H9 (cell line): ENCODE measurements at regions not wholly inside any gene's neighbourhood (a gene's known extent, or its start where the extent isn't known, plus 50 kb on each side); places are given as distances from the start of the nearest gene placed in this dataset.

Source experiments
- DNase-seq: peaks from one replicate; pipeline ENCODE4 v3.0.0-alpha.2; 2017
- H2AFZ ChIP-seq: one replicate; pipeline ENCODE4 v1.6.1; 2013; ENCODE audit warnings: mild to moderate bottlenecking, low read length, control low read depth, moderate library complexity
- H2AK5ac ChIP-seq: 2 replicates; pipeline ENCODE4 v1.6.1; 2013; ENCODE audit warnings: low read length, control low read depth, mixed read lengths; ENCODE audit not compliant: insufficient read length
- H2BK120ac ChIP-seq: one replicate; pipeline ENCODE4 v1.6.1; 2013; ENCODE audit warnings: low read depth, mild to moderate bottlenecking, low read length, control low read depth, inconsistent platforms; ENCODE audit not compliant: poor library complexity, severe bottlenecking
- H2BK12ac ChIP-seq: 2 replicates; pipeline ENCODE4 v1.6.1; 2013; ENCODE audit warnings: low read length, control low read depth, mixed read lengths, low read depth; ENCODE audit not compliant: insufficient read length
- H2BK15ac ChIP-seq: 2 replicates; pipeline ENCODE4 v1.6.1; 2013; ENCODE audit warnings: low read depth, low read length, control low read depth
- H2BK20ac ChIP-seq: one replicate; pipeline ENCODE4 v1.6.1; 2013; ENCODE audit warnings: low read depth, mild to moderate bottlenecking, low read length, control low read depth, inconsistent platforms; ENCODE audit not compliant: poor library complexity, severe bottlenecking
- H2BK5ac ChIP-seq: 2 replicates; pipeline ENCODE4 v1.6.1; 2013; ENCODE audit warnings: low read length, control low read depth, mixed read lengths; ENCODE audit not compliant: insufficient read length
- H3K14ac ChIP-seq: 2 replicates; pipeline ENCODE4 v1.6.1; 2013; ENCODE audit warnings: low read length, control low read depth; ENCODE audit not compliant: insufficient read depth
- H3K18ac ChIP-seq: 2 replicates; pipeline ENCODE4 v1.6.1; 2013; ENCODE audit warnings: low read depth, mild to moderate bottlenecking, mixed read lengths, low read length, control low read depth; ENCODE audit not compliant: insufficient read length
- H3K23ac ChIP-seq: 2 replicates; pipeline ENCODE4 v1.6.1; 2013; ENCODE audit warnings: low read length, control low read depth, mixed read lengths, low read depth; ENCODE audit not compliant: insufficient read length
- H3K23me2 ChIP-seq: 2 replicates; pipeline ENCODE4 v1.6.1; 2013; ENCODE audit warnings: low read depth, mild to moderate bottlenecking, mixed read lengths, low read length, control low read depth; ENCODE audit not compliant: insufficient read length, poor library complexity, severe bottlenecking
- H3K27ac ChIP-seq: 2 replicates; pipeline ENCODE4 v1.5.1; 2013; ENCODE audit warnings: low read length, control low read depth, mixed read lengths, low read depth; ENCODE audit not compliant: insufficient read length
- H3K27me3 ChIP-seq: 2 replicates; pipeline ENCODE4 v1.6.1; 2013; ENCODE audit warnings: low read length, control low read depth, inconsistent platforms; ENCODE audit not compliant: insufficient read depth
- H3K4ac ChIP-seq: 2 replicates; pipeline ENCODE4 v1.6.1; 2013; ENCODE audit warnings: low read depth, mild to moderate bottlenecking, control low read depth, inconsistent platforms, low read length, moderate library complexity
- H3K4me1 ChIP-seq: 2 replicates; pipeline ENCODE4 v1.6.1; 2013; ENCODE audit warnings: low read length, control low read depth, inconsistent platforms; ENCODE audit not compliant: insufficient read depth
- H3K4me2 ChIP-seq: 2 replicates; pipeline ENCODE4 v1.6.1; 2013; ENCODE audit warnings: low read length, control low read depth, mixed read lengths; ENCODE audit not compliant: insufficient read length, insufficient read depth
- H3K56ac ChIP-seq: 2 replicates; pipeline ENCODE4 v1.6.1; 2013; ENCODE audit warnings: low read depth, mild to moderate bottlenecking, mixed read lengths, low read length, control low read depth; ENCODE audit not compliant: insufficient read length
- H3K79me1 ChIP-seq: 2 replicates; pipeline ENCODE4 v1.6.1; 2013; ENCODE audit warnings: low read depth, mild to moderate bottlenecking, moderate library complexity, low read length, control low read depth, inconsistent platforms; ENCODE audit not compliant: insufficient read depth, poor library complexity, severe bottlenecking
- H3K79me2 ChIP-seq: 2 replicates; pipeline ENCODE4 v1.6.1; 2013; ENCODE audit warnings: low read length, control low read depth, inconsistent platforms; ENCODE audit not compliant: insufficient read depth
- H3K9ac ChIP-seq: 2 replicates; pipeline ENCODE4 v1.6.1; 2013; ENCODE audit warnings: low read length, control low read depth, mixed read lengths; ENCODE audit not compliant: insufficient read length; ENCODE audit errors: extremely low read depth
- H3K9me3 ChIP-seq: one replicate; pipeline ENCODE4 v1.6.1; 2013; ENCODE audit warnings: low read depth, low read length, inconsistent platforms; ENCODE audit not compliant: control insufficient read depth
- H3T11ph ChIP-seq: one replicate; pipeline ENCODE4 v1.6.1; 2013; ENCODE audit warnings: mild to moderate bottlenecking, low read length, control low read depth, inconsistent platforms
- H4K20me1 ChIP-seq: one replicate; pipeline ENCODE4 v1.6.1; 2013; ENCODE audit not compliant: control insufficient read depth, insufficient read length, insufficient read depth
- H4K5ac ChIP-seq: 2 replicates; pipeline ENCODE4 v1.6.1; 2013; ENCODE audit warnings: low read depth, mild to moderate bottlenecking, mixed read lengths, low read length, control low read depth; ENCODE audit not compliant: insufficient read length
- H4K8ac ChIP-seq: replicated peaks from 2 replicates; pipeline ENCODE4 v1.6.1; 2013; ENCODE audit warnings: low read length, control low read depth, mixed read lengths, low read depth; ENCODE audit not compliant: insufficient read length
- H4K91ac ChIP-seq: 2 replicates; pipeline ENCODE4 v1.6.1; 2013; ENCODE audit warnings: low read depth, mild to moderate bottlenecking, moderate library complexity, mixed read lengths, low read length, control low read depth; ENCODE audit not compliant: insufficient read length
- H3K27ac Mint-ChIP-seq, 3 experiments: 2 replicates in 2 of 3; 3 replicates in 1 of 3; pipeline ENCODE4 v1.8.0; 2020 to 2021; ENCODE audit warnings: mixed read lengths in 3 of 3, mild to moderate bottlenecking in 1 of 3, moderate library complexity in 1 of 3
- H3K27me3 Mint-ChIP-seq: 2 replicates; pipeline ENCODE4 v1.8.0; 2021; ENCODE audit warnings: low read depth, mild to moderate bottlenecking, moderate library complexity, mixed read lengths
- H3K36me3 Mint-ChIP-seq, 3 experiments: 2 replicates in 2 of 3; 3 replicates in 1 of 3; pipeline ENCODE4 v1.8.0; 2020 to 2021; ENCODE audit warnings: low read depth in 3 of 3, mixed read lengths in 3 of 3; ENCODE audit not compliant: insufficient read depth in 1 of 3
- H3K4me1 Mint-ChIP-seq, 2 experiments: 2 replicates each; pipeline ENCODE4 v1.8.0; 2020; ENCODE audit warnings: mixed read lengths in 2 of 2
- H3K4me3 Mint-ChIP-seq, 2 experiments: 2 replicates in 1 of 2; 3 replicates in 1 of 2; pipeline ENCODE4 v1.8.0; 2020 to 2021; ENCODE audit warnings: mild to moderate bottlenecking in 2 of 2, mixed read lengths in 2 of 2, moderate library complexity in 1 of 2
- H3K9me3 Mint-ChIP-seq, 2 experiments: 2 replicates in 1 of 2; 3 replicates in 1 of 2; pipeline ENCODE4 v1.8.0; 2020; ENCODE audit warnings: mild to moderate bottlenecking in 2 of 2, mixed read lengths in 2 of 2, moderate library complexity in 1 of 2
- WGBS: extraction: QIAGEN DNeasy Blood & Tissue Kit; methylation state at CpG from one replicate; pipeline ENCODE4 v1.1.7; 2013; ENCODE audit warnings: missing lambda C conversion rate, low lambda C conversion rate, mixed read lengths; ENCODE audit not compliant: insufficient read length; ENCODE audit errors: extremely low coverage; 5-methylcytosine and 5-hydroxymethylcytosine counted together
- TF ChIP-seq, protein P1 (sequence below): fragments of 200-600 bp; sonication (generic); conservative IDR thresholded peaks from 3 replicates; pipeline ENCODE4 v1.8.0; 2021; ENCODE audit warnings: antibody characterized with exemption, mild to moderate bottlenecking

DNA sequence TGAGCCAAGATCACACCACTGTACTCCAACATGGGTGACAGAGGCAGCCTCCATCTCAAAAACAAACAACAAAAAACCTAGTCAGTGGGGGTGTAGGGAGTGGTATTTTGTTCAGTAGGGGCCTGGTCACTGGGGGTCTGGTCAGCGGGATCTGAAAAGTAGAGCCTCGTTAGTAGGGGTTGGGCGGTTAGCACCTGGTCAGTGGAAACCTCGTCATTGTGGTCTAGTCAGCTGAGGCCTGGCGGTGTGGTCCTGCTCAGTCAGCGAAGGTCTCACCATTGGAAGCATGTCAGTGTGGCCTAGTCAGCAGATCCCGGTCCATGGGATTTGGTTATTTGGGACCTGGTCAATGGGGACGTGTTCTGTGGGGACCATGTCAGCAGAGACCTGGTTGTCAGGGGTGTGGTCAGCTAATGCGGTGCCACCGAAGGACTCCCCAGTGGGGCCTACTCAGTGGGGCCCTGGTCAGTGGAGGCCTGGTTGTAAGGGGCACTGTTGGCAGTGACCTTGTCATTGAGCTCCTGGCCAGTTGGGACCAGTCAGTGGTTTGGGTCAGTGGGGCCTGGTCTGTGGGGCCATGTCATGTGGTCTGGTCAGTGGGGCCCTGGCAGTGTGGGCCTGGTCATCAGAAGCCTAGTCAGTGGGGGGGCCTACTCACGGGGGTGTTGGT, 63.0 kb upstream of the TPM4 start:
- H3K27me3 ChIP-seq = no peaks in the 10 kb centered on the region
- H4K8ac ChIP-seq = no peak overlapping the region
- Mint-ChIP-seq H3K9me3 (peaks cover 74 to 94% of the 10 kb centered on the region in 2 experiments), H3K27ac (no peak overlapping the region), H3K36me3 (peaks cover 0 to 29% (median 14%) of the 10 kb centered on the region in 3 experiments; a peak in 6 of 7 replicates), H3K4me1 (no peaks in the 10 kb centered on the region), H3K27me3 (peaks cover 6% of the 10 kb centered on the region), H3K4me3 (no peak overlapping the region; a peak in 1 of 5 replicates)
- H2BK120ac ChIP-seq = no peak overlapping the region
- no peak overlapping the region for H2BK20ac ChIP-seq
- H3T11ph ChIP-seq = no peak overlapping the region
- H3K23me2 ChIP-seq = no peaks in the 10 kb centered on the region
- H3K9ac ChIP-seq = no peak overlapping the region
- no peak overlapping the region for H2BK15ac ChIP-seq
- H3K27ac ChIP-seq = no peak overlapping the region
- TF ChIP-seq, protein P1, sequence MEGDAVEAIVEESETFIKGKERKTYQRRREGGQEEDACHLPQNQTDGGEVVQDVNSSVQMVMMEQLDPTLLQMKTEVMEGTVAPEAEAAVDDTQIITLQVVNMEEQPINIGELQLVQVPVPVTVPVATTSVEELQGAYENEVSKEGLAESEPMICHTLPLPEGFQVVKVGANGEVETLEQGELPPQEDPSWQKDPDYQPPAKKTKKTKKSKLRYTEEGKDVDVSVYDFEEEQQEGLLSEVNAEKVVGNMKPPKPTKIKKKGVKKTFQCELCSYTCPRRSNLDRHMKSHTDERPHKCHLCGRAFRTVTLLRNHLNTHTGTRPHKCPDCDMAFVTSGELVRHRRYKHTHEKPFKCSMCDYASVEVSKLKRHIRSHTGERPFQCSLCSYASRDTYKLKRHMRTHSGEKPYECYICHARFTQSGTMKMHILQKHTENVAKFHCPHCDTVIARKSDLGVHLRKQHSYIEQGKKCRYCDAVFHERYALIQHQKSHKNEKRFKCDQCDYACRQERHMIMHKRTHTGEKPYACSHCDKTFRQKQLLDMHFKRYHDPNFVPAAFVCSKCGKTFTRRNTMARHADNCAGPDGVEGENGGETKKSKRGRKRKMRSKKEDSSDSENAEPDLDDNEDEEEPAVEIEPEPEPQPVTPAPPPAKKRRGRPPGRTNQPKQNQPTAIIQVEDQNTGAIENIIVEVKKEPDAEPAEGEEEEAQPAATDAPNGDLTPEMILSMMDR = no peak
- no peak overlapping the region for H3K18ac ChIP-seq
- no peak overlapping the region for H2AFZ ChIP-seq
- no peak overlapping the region for H3K56ac ChIP-seq
- no CpG with 5 or more reads among the region's 11 CpGs for WGBS
- H3K4me1 ChIP-seq = no peaks in the 10 kb centered on the region
- H4K5ac ChIP-seq = no peak overlapping the region
- no peak overlapping the region for H2AK5ac ChIP-seq
- H3K79me1 ChIP-seq = no peaks in the 10 kb centered on the region
- H3K4me2 ChIP-seq = no peak overlapping the region
- DNase-seq = no peak
- no peak overlapping the region for H3K4ac ChIP-seq
- H3K23ac ChIP-seq = no peak overlapping the region
- H3K79me2 ChIP-seq = no peaks in the 10 kb centered on the region
- no peak overlapping the region for H4K91ac ChIP-seq
- no peak overlapping the region for H2BK5ac ChIP-seq
- no peaks in the 10 kb centered on the region for H4K20me1 ChIP-seq
- H3K14ac ChIP-seq = no peak overlapping the region
- no peak overlapping the region for H2BK12ac ChIP-seq
- peaks cover 70% of the 10 kb centered on the region for H3K9me3 ChIP-seq
